ENCODE measurements at regions not wholly inside any gene's neighbourhood (a gene's known extent, or its start where the extent isn't known, plus 50 kb on each side); places are given as distances from the start of the nearest gene placed in this dataset.

GRCh38 chr15:69574506-69574905 is 121.9 kb downstream of the RPLP1 start:
- DNase-seq, result no peak

DNA sequence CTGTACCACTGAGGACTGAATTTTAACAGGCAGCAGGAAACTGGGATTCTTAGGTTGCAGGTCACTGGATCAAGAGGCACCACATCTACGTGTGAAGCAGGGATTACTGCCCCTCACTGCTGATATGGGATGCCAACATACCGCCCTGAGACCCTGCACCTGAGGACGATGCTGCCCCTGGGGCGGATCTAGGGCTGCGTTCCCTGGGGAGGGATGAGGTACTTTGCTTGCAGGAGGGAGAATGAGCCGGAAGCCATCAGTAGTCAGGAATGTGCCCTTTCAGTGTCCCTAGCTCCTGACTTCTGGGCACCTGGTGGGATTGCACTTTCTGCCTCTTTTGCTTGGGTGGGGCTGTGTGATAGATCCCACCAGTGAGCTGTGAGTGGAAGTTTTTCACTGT is 122.8 kb downstream of the RPLP1 start:
- no peak for DNase-seq

- DNase-seq, result peak in 37 of 51 donors; percentile 7 to 70 (median 41)
Measured at GRCh38 chr15:69576035-69576526, 123.5 kb downstream of the RPLP1 start.

- no peak for DNase-seq
Measured at GRCh38 chr15:69576948-69577351, 124.3 kb downstream of the RPLP1 start.

DNA sequence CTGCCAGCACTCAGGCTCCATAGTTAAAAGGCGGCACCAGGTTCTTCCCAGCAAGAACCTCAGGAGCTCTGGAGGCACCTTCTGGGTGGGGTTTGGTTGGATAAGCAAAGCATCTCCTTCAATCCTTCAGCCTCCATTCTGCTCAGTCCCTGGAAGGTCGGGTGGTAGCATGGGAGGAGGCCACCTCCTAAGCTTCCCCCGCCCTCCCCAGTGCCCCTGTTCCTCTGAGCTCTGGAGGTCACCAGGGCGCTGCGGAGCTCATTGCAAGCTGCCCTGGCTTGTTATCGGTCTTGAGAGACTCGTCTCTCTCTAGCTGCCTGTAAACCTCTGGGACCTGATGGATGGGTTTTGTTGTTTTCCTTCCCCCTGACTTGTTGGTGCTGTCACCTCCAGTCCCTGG is 124.8 kb downstream of the RPLP1 start:
- DNase-seq, result no peak

GRCh38 chr15:69578252-69578651 is 125.6 kb downstream of the RPLP1 start:
- no peak for DNase-seq

- peak in 2 of 51 donors; percentile 10 to 11 for DNase-seq
Measured at GRCh38 chr15:69578787-69579583, 126.4 kb downstream of the RPLP1 start.

DNA sequence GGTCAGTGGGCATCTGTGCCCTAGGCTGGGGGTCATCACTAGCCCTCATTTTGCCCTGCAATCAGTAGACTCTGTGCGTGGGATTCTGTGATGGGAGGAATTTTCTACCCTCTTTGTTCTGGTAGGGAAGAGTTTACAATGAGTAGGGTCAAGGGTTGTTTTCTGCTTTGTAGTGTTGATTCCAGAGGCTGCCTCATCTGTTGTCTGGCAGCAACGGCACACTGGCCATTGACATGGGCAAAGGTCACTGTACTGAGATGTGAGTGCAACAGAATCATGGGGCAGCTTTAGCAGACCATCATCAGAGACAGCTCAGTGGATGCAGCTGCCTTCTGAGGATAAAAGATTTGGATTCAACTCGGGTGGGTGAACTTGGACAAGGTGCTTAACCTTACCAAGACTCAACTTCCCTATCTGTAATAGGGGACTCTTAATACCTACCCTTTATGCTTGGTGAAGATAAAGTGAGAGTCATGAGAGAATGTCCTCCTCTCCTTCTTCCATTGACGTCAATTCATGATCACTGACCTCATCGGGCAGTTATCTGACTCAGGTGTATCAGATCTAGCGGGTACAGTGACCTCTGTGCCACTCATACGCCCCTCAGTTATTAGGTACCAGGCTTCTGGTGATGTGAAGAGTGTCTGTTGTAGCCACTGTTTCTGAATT is 127.5 kb downstream of the RPLP1 start:
- DNase-seq, result no peak

DNA sequence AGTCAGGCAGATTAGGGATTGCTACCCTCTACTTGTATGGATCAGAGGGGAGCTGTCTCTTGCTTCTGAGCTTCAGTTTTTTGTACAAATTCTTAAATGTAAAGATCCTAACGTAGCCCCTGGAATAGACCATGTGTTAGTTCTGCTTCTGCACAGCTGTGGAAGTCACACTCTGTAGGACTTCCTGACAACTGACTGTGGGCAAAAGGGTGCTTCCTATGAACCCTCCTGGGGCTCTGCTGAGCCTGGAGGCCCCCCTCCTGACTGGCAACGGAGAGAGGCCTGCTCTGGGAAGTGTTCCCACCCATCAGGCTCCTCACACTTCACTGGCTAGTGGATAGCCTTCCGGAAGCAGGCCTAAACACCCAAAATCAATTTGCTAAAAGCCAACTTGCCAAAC is 131.0 kb downstream of the RPLP1 start:
- DNase-seq, result no peak

- no peak for DNase-seq
Measured at GRCh38 chr15:69585937-69586336, 133.3 kb downstream of the RPLP1 start.

DNA sequence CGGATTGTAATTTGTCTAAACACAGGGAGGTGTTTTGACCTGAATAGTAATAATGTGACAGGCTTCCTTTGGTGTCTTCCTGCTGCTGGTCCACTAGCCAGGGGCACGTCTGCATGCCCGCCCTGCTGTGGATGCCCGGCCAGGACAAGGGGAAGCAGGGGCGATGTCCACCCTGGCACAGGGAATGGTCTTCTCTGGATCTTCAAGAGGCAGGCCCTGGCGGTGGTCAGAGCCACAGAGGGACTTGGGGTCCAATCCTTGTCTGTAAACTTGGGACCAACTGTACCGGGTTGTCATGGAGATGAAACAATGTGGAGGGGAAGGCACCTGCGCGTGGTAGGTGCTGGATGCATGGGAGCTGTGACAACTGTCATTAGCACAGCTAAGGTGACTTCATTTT is 134.1 kb downstream of the RPLP1 start:
- no peak for DNase-seq

DNA sequence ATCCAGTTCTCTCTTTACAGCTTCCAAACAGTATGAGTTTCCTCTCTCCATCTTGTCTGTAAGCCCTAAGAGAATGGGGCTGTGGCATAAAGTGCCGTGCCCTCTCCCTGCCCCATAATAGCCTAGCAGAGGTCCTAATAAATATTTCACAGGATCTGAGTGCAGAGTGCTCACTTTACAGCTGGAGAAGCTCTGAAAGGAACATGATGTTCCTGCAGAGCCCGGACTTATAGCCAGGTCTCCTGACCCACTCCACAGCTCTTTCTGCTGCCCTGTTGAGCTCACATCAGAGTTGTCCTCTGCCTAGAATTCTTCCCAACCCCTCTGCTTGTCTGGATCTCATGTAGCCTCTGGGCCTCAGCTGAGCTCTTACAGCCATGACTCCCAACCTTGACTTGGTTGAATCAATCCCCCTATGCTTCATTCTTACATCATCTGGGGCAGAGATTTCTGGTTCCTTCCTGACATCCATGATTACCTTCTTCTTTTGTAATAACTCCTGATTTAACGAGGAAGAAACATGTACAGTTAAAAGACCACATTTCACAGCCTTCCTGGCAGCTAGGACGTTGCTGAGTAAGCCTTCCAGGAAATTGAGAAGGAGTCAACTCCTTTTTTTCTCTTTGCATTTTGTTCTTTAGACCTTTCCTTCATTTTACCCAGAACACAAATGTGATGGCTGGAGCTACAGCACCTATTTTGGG is 135.3 kb downstream of the RPLP1 start:
- no peak for DNase-seq

DNA sequence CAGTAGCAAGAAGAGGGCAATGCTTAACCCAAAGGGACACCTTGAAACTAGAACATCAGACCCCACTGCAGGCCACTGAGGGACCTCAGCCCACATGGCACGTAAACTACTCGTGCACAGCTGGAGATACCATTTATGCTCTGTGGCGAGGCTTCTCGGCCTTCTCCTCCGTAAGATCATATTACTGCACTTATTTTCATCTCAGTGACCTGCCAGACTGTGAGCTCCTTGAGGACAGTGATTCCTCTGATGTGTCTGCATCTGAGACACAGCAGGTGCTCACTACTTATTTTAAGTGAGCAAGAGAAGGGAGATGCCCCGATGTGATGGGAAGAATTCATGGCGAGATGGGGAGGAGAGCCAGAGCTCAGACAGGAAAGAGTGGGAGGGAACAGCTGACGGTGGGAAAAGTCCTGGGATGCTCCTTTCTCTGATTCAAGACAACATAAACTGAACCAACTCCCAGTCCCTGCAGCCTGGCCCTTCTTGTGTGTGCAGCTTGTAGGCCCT is 137.6 kb downstream of the RPLP1 start:
- no peak for DNase-seq

DNA sequence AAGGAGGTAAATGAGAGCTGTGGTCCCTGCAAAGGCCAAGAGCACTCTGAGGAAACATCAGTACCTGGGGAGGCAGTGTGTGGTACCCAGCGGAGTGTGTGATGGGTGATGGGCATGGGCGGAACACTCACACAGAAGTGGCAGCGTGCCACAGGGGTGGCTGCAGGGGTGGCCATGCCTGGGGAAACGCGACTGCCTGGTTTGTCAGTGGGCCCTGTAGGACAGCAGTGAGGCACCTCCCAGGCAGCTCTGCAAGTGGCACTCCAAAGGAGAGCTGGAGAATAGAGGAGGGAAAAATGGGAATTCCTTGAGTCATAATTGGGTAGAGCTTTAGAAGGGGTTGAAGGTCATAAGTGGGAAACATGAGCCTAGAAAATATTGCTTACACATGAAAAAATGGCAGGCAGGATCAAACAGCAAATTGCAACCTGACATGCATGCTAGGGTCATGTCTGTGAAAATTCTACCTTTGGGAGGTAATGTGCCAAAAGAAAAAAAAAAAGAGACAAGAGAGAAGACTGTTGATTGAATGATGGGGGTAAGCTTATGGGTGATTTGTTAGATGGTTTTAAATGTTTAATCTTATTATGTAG is 138.4 kb downstream of the RPLP1 start:
- DNase-seq, result no peak

DNA sequence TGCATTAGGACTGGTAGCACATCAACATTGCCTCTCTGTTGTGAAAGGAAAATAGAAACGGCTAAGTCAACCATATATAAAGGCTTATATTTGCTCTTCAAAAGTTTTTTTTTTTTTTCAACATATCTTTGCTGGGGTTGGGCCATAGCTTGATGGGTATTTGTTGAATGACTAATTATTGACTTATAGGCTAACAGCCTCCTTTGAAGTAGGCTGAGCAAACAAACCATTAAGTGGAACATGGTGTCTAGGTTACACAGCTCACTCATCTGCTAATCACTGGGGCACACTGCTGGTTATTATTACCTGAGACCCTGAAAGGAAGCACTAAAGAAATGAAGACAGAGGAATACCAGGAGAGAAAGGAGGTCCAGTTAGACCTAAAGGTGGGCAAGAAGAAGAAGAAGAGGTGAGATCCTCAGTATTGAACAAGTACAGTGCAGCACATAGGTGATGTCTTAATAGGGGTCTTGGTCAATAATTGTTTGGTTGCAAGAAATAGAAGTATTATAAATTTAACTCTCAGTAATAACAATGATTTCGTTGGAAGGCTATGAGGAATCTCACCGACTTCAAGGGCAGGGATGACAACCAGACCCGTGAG is 139.4 kb downstream of the RPLP1 start:
- no peak for DNase-seq

GRCh38 chr15:69592954-69593353 is 140.3 kb downstream of the RPLP1 start:
- no peak for DNase-seq

- no peak for DNase-seq
Measured at GRCh38 chr15:69593488-69593887, 140.9 kb downstream of the RPLP1 start.

- peak in 5 of 51 donors; percentile 6 to 38 (median 11) for DNase-seq
Measured at GRCh38 chr15:69593981-69594966, 141.7 kb downstream of the RPLP1 start.

GRCh38 chr15:69595009-69595791 is 142.6 kb downstream of the RPLP1 start:
- DNase-seq, result peak in 9 of 51 donors; percentile 6 to 40 (median 13)
